Sigmoid colon (tissue), 4 donors: ENCODE measurements at regions not wholly inside any gene's neighbourhood (a gene's known extent, or its start where the extent isn't known, plus 50 kb on each side); places are given as distances from the start of the nearest gene placed in this dataset.

Experiments
- EP300 ChIP-seq, 4 donors: sonication (generic); formaldehyde crosslinking; IDR thresholded peaks; one replicate each; pipeline ENCODE4 v1.6.1; 2017; ENCODE audit warnings: antibody characterized with exemption in 4 of 4
- POLR2A ChIP-seq, 2 donors: fragments of 450-650 bp; IDR thresholded peaks; one replicate each; pipeline ENCODE4 v1.6.1; 2016; ENCODE audit warnings: antibody characterized with exemption in 2 of 2, mild to moderate bottlenecking in 2 of 2, moderate library complexity in 2 of 2
- POLR2AphosphoS5 ChIP-seq, 4 donors: sonication (generic); formaldehyde crosslinking; IDR thresholded peaks; one replicate each; pipeline ENCODE4 v1.6.1; 2017; ENCODE audit warnings: antibody characterized with exemption in 4 of 4
- TF ChIP-seq, protein P1 (sequence below), 4 experiments: fragments of 450-650 bp in 3 of 4; fragments of 200-600 bp in 1 of 4; IDR thresholded peaks; one replicate each; pipeline ENCODE4 v1.5.1; 2016 to 2019; ENCODE audit warnings: antibody characterized with exemption in 4 of 4, mild to moderate bottlenecking in 3 of 4, moderate library complexity in 2 of 4

DNA sequence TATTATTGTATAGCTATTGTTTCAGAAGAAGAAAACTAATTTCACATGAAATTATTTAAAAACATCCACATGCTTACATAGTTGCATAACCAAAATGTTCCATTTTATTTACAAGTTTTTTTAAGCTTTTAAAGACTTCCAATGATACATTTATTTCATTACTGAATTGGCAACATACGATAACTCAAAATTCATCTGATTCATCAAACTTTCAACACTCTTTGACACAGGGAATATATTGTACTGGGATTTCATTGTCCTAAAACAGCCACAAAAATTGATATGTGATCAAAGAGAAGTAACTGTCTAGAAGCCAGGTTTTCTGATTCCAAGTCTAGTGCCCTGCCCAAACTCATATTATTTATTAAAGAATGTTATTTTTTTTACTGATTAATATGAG, 131.4 kb upstream of the USP24 start:
- no peak for TF ChIP-seq POLR2A (IDR thresholded peaks at IDR 0.05)
- TF ChIP-seq, protein P1, sequence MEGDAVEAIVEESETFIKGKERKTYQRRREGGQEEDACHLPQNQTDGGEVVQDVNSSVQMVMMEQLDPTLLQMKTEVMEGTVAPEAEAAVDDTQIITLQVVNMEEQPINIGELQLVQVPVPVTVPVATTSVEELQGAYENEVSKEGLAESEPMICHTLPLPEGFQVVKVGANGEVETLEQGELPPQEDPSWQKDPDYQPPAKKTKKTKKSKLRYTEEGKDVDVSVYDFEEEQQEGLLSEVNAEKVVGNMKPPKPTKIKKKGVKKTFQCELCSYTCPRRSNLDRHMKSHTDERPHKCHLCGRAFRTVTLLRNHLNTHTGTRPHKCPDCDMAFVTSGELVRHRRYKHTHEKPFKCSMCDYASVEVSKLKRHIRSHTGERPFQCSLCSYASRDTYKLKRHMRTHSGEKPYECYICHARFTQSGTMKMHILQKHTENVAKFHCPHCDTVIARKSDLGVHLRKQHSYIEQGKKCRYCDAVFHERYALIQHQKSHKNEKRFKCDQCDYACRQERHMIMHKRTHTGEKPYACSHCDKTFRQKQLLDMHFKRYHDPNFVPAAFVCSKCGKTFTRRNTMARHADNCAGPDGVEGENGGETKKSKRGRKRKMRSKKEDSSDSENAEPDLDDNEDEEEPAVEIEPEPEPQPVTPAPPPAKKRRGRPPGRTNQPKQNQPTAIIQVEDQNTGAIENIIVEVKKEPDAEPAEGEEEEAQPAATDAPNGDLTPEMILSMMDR (IDR thresholded peaks at IDR 0.05), result no peak
- no peak for TF ChIP-seq POLR2AphosphoS5 (IDR thresholded peaks at IDR 0.05)
- TF ChIP-seq EP300 (IDR thresholded peaks at IDR 0.05), result no peak
